ENCODE measurements at regions not wholly inside any gene's neighbourhood (a gene's known extent, or its start where the extent isn't known, plus 50 kb on each side); places are given as distances from the start of the nearest gene placed in this dataset.
"Not testable (repeated sequence)": the region's sequence is repeated elsewhere in the genome, so short reads cannot be mapped to it uniquely, and the experiment has no call there.

- no peak for DNase-seq
These were observed 421.5 kb downstream of the FUT8 start for GRCh38 chr14:65834051-65834450.

- no peak for DNase-seq
These were observed 422.3 kb downstream of the FUT8 start for GRCh38 chr14:65834812-65835211.

- DNase-seq, result no peak
These were observed 423.0 kb downstream of the FUT8 start for GRCh38 chr14:65835501-65835900.

GRCh38 chr14:65838565-65838964 is 426.0 kb downstream of the FUT8 start:
- DNase-seq, result no peak

GRCh38 chr14:65840118-65840751 is 427.7 kb downstream of the FUT8 start:
- no peak for DNase-seq

GRCh38 chr14:65840786-65841185 is 428.3 kb downstream of the FUT8 start:
- no peak for DNase-seq

GRCh38 chr14:65846196-65846868 is 433.8 kb downstream of the FUT8 start:
- DNase-seq, result no peak

GRCh38 chr14:65847075-65847847 is 434.7 kb downstream of the FUT8 start:
- no peak for DNase-seq

- not testable (repeated sequence) for DNase-seq
These were observed 435.4 kb downstream of the FUT8 start for GRCh38 chr14:65847931-65848330.

GRCh38 chr14:65849091-65849490 is 436.6 kb downstream of the FUT8 start:
- no peak for DNase-seq

GRCh38 chr14:65849558-65849957 is 437.0 kb downstream of the FUT8 start:
- no peak for DNase-seq

- no peak for DNase-seq
These were observed 438.1 kb downstream of the FUT8 start for GRCh38 chr14:65850429-65851135.

GRCh38 chr14:65852689-65853088 is 440.2 kb downstream of the FUT8 start:
- DNase-seq, result no peak

- DNase-seq, result no peak
These were observed 441.0 kb downstream of the FUT8 start for GRCh38 chr14:65853407-65853955.

GRCh38 chr14:65854215-65854614 is 441.7 kb downstream of the FUT8 start:
- DNase-seq, result no peak

- no peak for DNase-seq
These were observed 448.6 kb downstream of the FUT8 start for GRCh38 chr14:65860956-65861611.

- no peak for DNase-seq
These were observed 452.0 kb downstream of the FUT8 start for GRCh38 chr14:65864549-65864948.

GRCh38 chr14:65864984-65865383 is 452.5 kb downstream of the FUT8 start:
- no peak for DNase-seq

GRCh38 chr14:65866448-65866847 is 453.9 kb downstream of the FUT8 start:
- DNase-seq, result no peak

- DNase-seq, result peak in 2 of 58 donors; percentile 3 to 8
These were observed 454.4 kb downstream of the FUT8 start for GRCh38 chr14:65866886-65867285.

- no peak for DNase-seq
These were observed 454.8 kb downstream of the FUT8 start for GRCh38 chr14:65867333-65867732.

Measured in anterior cingulate cortex (tissue), 58 donors.